ENCODE measurements at regions not wholly inside any gene's neighbourhood (a gene's known extent, or its start where the extent isn't known, plus 50 kb on each side); places are given as distances from the start of the nearest gene placed in this dataset.

GRCh38 chr1:90486996-90487395, 230.1 kb downstream of the BARHL2 start:
- no peak for DNase-seq

GRCh38 chr1:90486134-90486824, 230.8 kb downstream of the BARHL2 start:
- DNase-seq, result no peak

DNA sequence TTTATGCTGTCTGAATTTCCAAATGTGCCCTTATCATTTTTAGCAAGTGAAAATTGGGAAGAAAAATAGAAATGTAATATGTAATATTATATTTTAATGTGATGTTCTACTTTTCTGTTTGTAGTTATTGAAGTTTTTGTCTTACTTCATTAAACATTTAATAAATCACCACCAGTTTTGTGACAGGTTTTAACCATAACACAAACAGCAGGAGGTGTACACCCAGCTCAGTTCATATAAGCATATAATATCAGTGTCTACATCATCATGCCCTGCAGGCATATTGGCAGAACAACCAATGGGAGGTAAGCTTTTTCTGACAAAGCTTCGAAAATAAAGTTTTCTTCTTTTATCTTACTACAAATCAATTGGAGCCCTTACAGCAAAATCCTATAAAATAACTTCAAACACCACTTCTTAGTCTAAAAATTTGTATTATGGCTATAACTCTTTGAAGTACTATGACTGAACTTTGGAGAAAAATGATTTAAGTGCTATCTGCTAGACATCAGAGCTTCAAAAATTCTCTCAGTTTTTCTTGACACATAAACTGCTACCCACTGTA, 236.7 kb downstream of the BARHL2 start:
- no peak for DNase-seq

- no peak for DNase-seq
These were observed 240.1 kb downstream of the BARHL2 start for GRCh38 chr1:90476994-90477393.

DNA sequence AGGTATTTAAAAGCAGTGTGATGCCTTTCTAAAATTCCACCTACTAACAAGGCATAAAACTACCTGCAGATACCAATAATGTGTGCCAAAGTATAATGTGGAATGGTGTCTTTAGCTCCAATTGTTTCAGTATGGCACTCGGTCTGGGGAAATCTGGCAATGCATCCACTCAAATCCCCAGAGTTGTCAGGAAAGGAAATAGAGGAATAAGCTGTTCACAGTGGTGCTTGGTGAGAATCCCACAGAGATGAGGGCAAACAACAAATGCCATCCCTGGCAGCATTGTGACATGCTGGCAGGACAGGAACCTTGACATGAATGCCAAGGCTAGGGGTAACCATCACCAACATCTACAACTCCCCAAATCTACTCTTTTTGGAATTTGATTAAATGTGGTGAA, 240.7 kb downstream of the BARHL2 start:
- no peak for DNase-seq

GRCh38 chr1:90475631-90476030, 241.5 kb downstream of the BARHL2 start:
- DNase-seq, result no peak

- no peak for DNase-seq
These were observed 242.4 kb downstream of the BARHL2 start for GRCh38 chr1:90474731-90475130.

- no peak for DNase-seq
These were observed 242.9 kb downstream of the BARHL2 start for GRCh38 chr1:90474158-90474557.

DNA sequence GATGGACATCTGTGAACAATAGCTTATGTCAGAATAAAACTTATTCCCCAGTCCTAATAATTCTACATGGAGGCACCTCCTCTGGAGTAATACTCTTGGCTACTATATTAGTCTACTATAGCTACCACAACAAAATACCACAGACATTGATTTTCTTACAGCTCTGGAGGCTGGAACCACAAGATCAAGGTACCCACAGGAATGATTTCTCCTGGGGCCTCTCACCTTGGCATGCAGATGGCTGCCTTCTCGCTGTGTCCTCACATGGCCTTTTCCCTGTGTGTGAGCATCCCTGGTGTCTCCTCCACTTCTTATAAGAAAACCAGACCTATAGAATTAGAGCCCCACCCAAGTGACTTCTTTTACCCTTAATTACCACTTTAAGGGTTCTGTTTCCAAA, 244.3 kb downstream of the BARHL2 start:
- no peak for DNase-seq

DNA sequence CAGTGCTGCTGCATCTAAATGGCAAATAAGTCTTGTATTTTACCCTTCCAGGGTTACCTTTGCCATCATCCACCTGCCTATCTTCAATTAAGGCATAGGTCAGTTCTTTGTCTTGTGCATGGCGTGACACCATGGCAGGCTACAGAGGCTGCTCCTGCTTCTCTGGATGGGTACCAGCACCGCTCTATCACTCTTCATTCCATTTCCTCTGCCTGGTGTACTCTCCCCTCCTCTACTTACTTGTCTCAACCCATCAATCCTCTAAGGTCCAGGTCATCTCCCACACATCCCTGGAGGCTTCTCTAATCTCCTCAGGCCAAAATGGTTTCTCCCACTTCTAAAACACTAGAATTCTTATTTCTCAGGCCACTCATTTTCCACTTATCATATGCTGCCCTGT, 257.5 kb downstream of the BARHL2 start:
- DNase-seq, result no peak

GRCh38 chr1:90457985-90458384, 259.1 kb downstream of the BARHL2 start:
- no peak for DNase-seq

- no peak for DNase-seq
These were observed 264.6 kb downstream of the BARHL2 start for GRCh38 chr1:90452491-90452890.

- DNase-seq, result no peak
These were observed 273.7 kb downstream of the BARHL2 start for GRCh38 chr1:90443354-90443753.

GRCh38 chr1:90435351-90435750, 281.8 kb downstream of the BARHL2 start:
- DNase-seq, result no peak

DNA sequence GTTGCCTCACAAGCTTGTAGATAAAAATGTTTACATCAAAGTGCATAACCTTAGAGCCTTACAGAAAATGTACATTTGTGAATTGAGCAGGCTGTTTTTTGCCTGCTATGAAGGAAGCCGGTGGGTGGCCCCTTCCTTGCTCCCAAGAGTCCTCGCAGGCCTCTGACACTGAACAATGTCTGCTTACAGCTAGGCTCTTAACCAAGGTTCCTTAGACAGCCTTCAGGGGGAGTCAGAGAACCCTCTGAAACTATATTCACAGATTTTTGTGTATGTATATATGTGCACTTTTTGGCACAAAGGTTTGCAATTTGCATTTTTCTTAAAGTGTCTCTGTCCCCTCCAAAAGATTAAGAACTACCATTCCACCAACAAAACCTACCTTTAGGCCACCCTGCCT, 282.6 kb downstream of the BARHL2 start:
- no peak for DNase-seq

- no peak for DNase-seq
These were observed 300.0 kb downstream of the BARHL2 start for GRCh38 chr1:90417126-90417525.

DNA sequence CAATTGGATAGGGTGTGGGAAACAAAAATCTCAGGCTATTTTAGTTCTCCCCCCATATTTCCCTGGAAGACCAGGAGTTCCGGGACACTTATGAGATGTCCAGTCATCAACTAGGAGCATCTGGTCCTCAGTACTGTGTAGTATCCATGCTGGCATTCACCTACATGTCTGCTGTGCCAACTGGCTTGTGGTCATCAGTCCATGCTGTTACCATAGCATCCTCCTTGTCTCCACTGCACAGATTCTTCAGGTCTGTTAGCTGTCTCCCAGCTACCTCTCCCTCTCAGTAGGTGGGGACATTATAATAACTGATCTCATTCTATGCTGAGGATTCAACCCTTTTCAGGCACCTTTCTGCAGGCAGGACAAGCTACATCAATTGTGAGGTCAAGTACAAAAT, 302.9 kb downstream of the BARHL2 start:
- DNase-seq, result no peak

DNA sequence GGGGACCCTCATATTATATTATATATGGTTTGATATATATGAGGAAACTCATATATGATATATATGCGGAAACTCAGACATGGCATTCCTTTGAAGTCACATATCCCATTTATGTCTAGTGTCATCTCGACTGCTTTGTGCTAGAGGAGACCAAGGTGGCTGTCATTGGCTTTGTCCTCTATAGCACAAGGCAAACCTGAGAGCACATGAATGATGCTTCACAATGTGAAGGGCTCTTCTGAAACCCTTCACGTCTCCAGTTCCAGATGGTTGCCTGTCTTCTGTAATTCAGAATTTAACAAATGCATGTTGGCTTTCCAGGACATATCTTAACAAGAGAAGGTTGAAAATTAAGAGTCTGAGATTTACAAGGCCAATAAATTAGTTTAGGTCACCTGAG, 303.6 kb downstream of the BARHL2 start:
- DNase-seq, result peak; percentile 82

- DNase-seq, result no peak
These were observed 304.5 kb downstream of the BARHL2 start for GRCh38 chr1:90412563-90412962.

DNA sequence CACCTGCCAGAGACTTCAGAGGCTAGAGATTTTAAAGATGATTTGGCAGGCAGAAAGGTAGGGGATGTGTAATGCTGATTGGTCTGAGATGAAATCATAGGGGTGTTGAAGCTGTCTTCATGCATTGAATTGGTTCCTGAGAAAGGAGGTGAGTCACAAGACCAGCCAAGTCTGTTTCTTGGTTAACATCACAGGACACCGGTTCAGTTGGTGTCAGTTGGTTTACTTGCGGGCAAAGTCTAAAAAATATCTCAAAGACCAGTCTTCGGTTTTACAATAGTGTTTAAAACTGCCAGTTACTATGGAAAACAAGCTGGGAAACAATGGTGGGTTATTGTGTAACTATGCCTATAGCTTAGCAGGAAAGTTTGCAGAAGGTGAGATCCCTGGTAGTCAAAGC, 305.9 kb downstream of the BARHL2 start:
- DNase-seq, result no peak

DNA sequence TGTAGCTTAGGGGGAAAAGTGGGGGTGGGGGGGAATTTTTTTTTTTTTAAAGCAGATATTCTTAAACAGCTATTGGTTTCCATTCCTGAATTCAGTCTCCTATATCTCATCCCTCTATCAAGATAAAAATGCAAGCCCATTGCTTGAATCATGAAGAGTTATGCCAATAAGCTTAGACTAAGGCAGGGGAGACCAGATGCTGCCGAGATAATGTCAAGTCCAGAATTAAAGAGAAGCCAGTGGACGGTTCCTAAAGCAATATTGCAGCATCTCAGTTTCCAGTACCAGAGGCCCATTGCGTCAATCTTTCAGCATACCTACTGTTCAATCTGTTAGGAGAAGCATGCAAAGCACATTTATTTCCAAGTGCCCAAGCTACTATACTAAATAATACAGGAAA, 309.4 kb downstream of the BARHL2 start:
- no peak for DNase-seq

DNA sequence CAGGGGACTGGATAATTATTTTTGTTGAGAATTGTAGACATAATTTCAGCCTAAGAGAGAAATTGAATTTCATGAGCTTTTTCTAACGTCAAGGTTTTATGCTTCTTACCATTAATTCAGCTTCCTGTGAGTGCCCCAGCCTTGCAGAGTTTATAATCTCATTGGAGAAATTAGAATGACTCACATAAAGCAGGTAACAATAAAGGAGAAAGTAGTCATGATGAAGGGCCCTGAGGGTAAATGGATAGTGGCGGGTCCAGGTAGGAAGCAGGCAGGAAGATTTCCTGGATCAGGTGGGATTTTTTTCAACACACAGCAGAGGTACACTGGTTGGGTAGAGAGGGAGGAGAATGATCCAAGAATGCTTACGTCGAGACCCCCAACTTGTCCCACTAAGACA, 311.4 kb downstream of the BARHL2 start:
- DNase-seq, result no peak

- DNase-seq, result peak; percentile 21
These were observed 313.9 kb downstream of the BARHL2 start for GRCh38 chr1:90402893-90403849.

DNA sequence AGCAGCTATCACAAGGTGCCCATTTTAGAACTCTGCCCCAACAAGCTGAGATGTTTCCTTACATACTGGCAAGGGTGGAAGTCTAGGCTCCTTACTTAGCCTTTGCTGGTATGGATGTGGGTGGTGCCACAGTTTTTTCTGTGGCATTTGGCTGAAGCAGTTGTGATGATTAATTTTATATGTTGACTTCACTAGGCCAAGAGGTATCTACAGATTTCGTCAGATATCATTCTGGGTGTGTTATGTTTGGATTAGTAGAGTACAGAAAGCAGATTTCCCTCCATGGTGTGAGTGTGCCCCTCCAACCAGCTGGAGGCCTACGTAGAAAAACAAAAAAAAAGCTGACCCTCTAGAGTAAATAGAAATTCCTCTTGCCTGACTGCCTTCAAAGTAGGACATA, 317.0 kb downstream of the BARHL2 start:
- DNase-seq, result no peak
